ENCODE measurements at regions not wholly inside any gene's neighbourhood (a gene's known extent, or its start where the extent isn't known, plus 50 kb on each side); places are given as distances from the start of the nearest gene placed in this dataset.

DNA sequence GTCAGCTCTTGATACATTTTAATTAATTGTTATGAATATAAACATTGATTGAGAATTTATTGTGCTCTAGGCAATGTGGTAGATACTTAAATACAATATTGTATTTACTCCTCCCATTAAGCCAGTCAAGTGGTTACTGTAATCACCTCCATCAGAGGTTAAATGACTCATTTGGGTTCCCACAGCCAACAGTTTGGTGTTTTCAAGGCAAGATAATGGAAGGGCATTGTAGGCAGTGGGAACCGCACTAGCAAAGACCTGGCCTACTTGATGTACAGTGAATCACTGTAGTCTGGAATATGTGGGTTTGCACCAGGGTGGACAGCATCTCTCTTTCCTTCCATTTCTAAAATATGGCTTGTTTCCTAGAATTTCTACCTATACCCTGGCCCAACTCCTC, 127.4 kb downstream of the EDEM1 start:
- TF ChIP-seq, protein P1, sequence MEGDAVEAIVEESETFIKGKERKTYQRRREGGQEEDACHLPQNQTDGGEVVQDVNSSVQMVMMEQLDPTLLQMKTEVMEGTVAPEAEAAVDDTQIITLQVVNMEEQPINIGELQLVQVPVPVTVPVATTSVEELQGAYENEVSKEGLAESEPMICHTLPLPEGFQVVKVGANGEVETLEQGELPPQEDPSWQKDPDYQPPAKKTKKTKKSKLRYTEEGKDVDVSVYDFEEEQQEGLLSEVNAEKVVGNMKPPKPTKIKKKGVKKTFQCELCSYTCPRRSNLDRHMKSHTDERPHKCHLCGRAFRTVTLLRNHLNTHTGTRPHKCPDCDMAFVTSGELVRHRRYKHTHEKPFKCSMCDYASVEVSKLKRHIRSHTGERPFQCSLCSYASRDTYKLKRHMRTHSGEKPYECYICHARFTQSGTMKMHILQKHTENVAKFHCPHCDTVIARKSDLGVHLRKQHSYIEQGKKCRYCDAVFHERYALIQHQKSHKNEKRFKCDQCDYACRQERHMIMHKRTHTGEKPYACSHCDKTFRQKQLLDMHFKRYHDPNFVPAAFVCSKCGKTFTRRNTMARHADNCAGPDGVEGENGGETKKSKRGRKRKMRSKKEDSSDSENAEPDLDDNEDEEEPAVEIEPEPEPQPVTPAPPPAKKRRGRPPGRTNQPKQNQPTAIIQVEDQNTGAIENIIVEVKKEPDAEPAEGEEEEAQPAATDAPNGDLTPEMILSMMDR (IDR thresholded peaks at IDR 0.05): no peak
- Mint-ChIP-seq H3K27me3 (ENCODE audit: low read depth, poor library complexity) (peaks cover 4% of the 10 kb centered on the region), H3K9me3 (no peaks in the 10 kb centered on the region), H3K4me1 (no peaks in the 10 kb centered on the region), H3K36me3 (ENCODE audit: low read depth) (no peaks in the 10 kb centered on the region), H3K27ac (no peak overlapping the region), H3K4me3 (no peak overlapping the region)
- no peak for DNase-seq

DNA sequence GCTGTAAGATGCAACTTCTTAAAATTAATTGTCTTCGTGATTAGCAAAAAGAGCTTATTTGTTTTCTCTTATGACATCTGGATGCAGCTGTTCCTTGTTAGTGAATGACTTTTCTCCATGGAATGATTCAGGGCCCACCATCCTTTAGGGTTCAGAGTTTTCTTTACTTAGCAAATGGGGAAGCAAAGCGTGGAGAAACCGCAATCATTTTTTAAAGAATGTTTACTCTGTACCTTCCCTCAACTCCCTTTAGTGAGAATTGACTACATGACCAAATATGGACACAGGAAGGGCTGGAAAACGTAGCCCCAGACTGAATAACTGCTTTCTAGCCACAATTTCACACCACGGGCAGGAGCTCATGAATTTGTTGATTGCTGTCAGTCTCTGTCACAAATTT, 130.1 kb downstream of the EDEM1 start:
- Mint-ChIP-seq H3K27me3 (ENCODE audit: low read depth, poor library complexity) (peaks cover 7% of the 10 kb centered on the region), H3K36me3 (ENCODE audit: low read depth) (no peaks in the 10 kb centered on the region), H3K4me1 (no peaks in the 10 kb centered on the region), H3K27ac (no peak overlapping the region), H3K9me3 (no peaks in the 10 kb centered on the region), H3K4me3 (no peak overlapping the region)
- TF ChIP-seq, protein P1 (IDR thresholded peaks at IDR 0.05): no peak
- no peak for DNase-seq

DNA sequence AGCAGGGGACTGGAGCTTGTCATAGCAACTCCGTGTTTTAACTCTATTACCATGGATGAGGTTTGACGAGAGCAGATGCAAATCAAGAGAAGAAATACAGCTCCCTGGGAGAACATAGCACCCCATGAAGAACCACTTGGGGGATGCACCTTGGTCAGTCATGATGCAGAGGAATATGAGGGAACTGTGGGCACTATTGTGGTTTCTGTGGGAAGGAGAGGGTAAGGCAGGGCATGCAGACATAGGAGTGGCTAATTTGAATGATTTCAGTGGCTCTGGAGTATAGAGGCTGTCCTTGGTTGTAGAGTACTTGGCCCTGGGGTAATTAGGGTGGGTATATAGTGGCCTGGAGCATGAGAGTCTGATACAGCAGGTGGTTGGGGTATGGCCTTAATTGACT, 131.9 kb downstream of the EDEM1 start:
- no peak overlapping the region for H3K4me3 Mint-ChIP-seq
- H3K27ac Mint-ChIP-seq: no peak overlapping the region
- no peak for DNase-seq
- peaks cover 7% of the 10 kb centered on the region for H3K27me3 Mint-ChIP-seq (ENCODE audit: low read depth, poor library complexity)
- TF ChIP-seq, protein P1 (IDR thresholded peaks at IDR 0.05): no peak
- H3K4me1 Mint-ChIP-seq: no peaks in the 10 kb centered on the region
- no peaks in the 10 kb centered on the region for H3K36me3 Mint-ChIP-seq (ENCODE audit: low read depth)
- no peaks in the 10 kb centered on the region for H3K9me3 Mint-ChIP-seq

DNA sequence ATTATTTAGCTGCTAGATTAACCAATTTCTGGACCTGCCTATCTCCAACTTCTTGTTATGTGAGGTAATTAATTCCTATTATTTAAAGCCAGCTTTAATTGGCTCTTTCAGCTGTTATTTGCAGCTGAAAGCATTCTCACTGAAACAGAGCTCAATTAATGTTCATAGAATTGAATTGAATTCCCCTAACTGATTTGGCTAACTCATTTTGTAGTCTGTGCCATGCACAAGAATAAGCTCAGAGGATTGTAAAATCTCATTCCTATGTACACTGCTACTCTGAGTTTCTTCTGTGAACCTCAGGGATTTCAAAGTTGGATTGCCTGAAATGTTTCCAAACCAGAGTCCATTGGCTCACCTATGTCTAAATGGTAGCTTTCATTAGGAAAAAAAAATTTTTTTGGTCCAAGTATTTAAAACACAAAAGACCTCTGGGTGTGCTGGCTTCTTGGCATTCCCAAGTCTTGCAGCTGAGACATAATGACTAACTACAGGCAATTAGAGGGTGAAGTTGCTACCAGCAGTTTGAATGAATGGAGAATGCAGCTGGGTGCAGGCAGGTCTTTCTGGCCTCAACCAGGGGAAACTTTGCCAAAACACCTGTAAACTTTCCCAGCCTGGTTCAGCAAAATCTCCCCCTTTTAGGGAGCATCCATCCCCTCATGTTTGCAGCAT, 134.3 kb downstream of the EDEM1 start:
- H3K4me3 Mint-ChIP-seq: no peak overlapping the region
- H3K4me1 Mint-ChIP-seq: no peaks in the 10 kb centered on the region
- no peak overlapping the region for H3K27ac Mint-ChIP-seq
- no peak for DNase-seq
- peaks cover 7% of the 10 kb centered on the region for H3K27me3 Mint-ChIP-seq (ENCODE audit: low read depth, poor library complexity)
- H3K36me3 Mint-ChIP-seq (ENCODE audit: low read depth): no peaks in the 10 kb centered on the region
- TF ChIP-seq, protein P1 (IDR thresholded peaks at IDR 0.05): no peak
- peaks cover 7% of the 10 kb centered on the region for H3K9me3 Mint-ChIP-seq

DNA sequence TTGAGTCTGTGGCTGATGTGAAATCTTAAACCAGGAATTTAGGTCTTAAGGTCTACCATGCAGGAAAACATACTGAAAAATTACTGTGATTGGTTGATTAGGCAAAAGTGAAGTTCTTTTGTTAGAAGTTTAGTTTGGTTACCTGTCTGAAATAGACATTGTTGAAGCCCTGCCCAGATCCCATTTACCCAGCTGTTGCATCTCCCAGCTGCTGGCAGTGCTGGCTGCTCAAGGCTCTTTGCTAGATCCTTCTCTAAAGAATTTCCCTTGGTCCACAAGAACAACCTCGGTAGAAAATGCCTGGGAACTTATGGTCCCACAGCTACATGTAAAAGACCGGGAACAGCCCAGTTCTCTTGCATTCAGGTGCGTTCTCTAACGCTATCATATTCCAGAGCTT, 137.3 kb downstream of the EDEM1 start:
- H3K4me1 Mint-ChIP-seq: no peaks in the 10 kb centered on the region

More for the DNA sequence above, 137.3 kb downstream of the EDEM1 start:
- H3K27ac Mint-ChIP-seq: no peak overlapping the region
- TF ChIP-seq, protein P1 (IDR thresholded peaks at IDR 0.05): no peak
- H3K27me3 Mint-ChIP-seq (ENCODE audit: low read depth, poor library complexity): peaks cover 3% of the 10 kb centered on the region
- H3K36me3 Mint-ChIP-seq (ENCODE audit: low read depth): no peaks in the 10 kb centered on the region
- DNase-seq: no peak
- peaks cover 11% of the 10 kb centered on the region for H3K9me3 Mint-ChIP-seq
- no peak overlapping the region for H3K4me3 Mint-ChIP-seq

Measured in nephron progenitor cell (in vitro differentiated cells).